Vagina (tissue), 2 donors: ENCODE measurements at regions not wholly inside any gene's neighbourhood (a gene's known extent, or its start where the extent isn't known, plus 50 kb on each side); places are given as distances from the start of the nearest gene placed in this dataset.
"Not testable (repeated sequence)": the region's sequence is repeated elsewhere in the genome, so short reads cannot be mapped to it uniquely, and the experiment has no call there.

Experiments used
- DNase-seq, 2 donors: peaks; one replicate each; pipeline ENCODE4 v3.0.0-alpha.2; 2017; ENCODE audit errors: extremely low spot score in 2 of 2
- H3K27ac ChIP-seq: fragments of 200-600 bp; sonication (generic); one replicate; pipeline ENCODE4 v1.5.1; 2019
- H3K27me3 ChIP-seq: fragments of 200-600 bp; sonication (generic); one replicate; pipeline ENCODE4 v1.5.1; 2019
- H3K36me3 ChIP-seq, 2 donors: fragments of 200-600 bp; sonication (generic); one replicate each; pipeline ENCODE4 v1.5.1; 2017 to 2019
- H3K4me1 ChIP-seq: fragments of 200-600 bp; sonication (generic); one replicate; pipeline ENCODE4 v1.5.1; 2019
- H3K4me3 ChIP-seq, 2 donors: fragments of 200-600 bp; sonication (generic); 1 replicate in 1 of 2; 2 replicates in 1 of 2; pipeline ENCODE4 v1.5.1; 2016 to 2019
- H3K9me3 ChIP-seq: fragments of 200-600 bp; sonication (generic); one replicate; pipeline ENCODE4 v1.5.1; 2019
- POLR2A ChIP-seq, 2 donors: fragments of 450-650 bp; IDR thresholded peaks; one replicate each; pipeline ENCODE4 v1.6.1; 2017; ENCODE audit warnings: antibody characterized with exemption in 2 of 2, mild to moderate bottlenecking in 2 of 2, moderate library complexity in 2 of 2
- POLR2AphosphoS5 ChIP-seq, 2 donors: sonication (generic); formaldehyde crosslinking; IDR thresholded peaks; one replicate each; pipeline ENCODE4 v1.9.0; 2017; ENCODE audit warnings: antibody characterized with exemption in 2 of 2, mild to moderate bottlenecking in 2 of 2, low read depth in 1 of 2; ENCODE audit not compliant: insufficient read depth in 1 of 2
- intact Hi-C: fragments of 100-400 bp; cut with DNase I; formaldehyde crosslinking; loops from one replicate; pipeline ENCODE4 v1.15.1; 2023
- TF ChIP-seq, protein P1 (sequence below), 3 experiments: fragments of 450-650 bp in 2 of 3; fragments of 200-600 bp in 1 of 3; sonication (generic) in 1 of 3; IDR thresholded peaks; one replicate each; pipeline ENCODE4 v1.5.1; 2017 to 2019; ENCODE audit warnings: antibody characterized with exemption in 3 of 3, mild to moderate bottlenecking in 2 of 3, moderate library complexity in 2 of 3

GRCh38 chr4:66284991-66285451, 614.7 kb upstream of the EPHA5 start:
- Histone ChIP-seq H3K4me3 (no peak overlapping the region), H3K27ac (no peak overlapping the region), H3K36me3 (no peaks in the 10 kb centered on the region), H3K9me3 (no peaks in the 10 kb centered on the region), H3K27me3 (no peaks in the 10 kb centered on the region), H3K4me1 (no peaks in the 10 kb centered on the region)
- intact Hi-C loops, result no loop called here
- TF ChIP-seq, protein P1, sequence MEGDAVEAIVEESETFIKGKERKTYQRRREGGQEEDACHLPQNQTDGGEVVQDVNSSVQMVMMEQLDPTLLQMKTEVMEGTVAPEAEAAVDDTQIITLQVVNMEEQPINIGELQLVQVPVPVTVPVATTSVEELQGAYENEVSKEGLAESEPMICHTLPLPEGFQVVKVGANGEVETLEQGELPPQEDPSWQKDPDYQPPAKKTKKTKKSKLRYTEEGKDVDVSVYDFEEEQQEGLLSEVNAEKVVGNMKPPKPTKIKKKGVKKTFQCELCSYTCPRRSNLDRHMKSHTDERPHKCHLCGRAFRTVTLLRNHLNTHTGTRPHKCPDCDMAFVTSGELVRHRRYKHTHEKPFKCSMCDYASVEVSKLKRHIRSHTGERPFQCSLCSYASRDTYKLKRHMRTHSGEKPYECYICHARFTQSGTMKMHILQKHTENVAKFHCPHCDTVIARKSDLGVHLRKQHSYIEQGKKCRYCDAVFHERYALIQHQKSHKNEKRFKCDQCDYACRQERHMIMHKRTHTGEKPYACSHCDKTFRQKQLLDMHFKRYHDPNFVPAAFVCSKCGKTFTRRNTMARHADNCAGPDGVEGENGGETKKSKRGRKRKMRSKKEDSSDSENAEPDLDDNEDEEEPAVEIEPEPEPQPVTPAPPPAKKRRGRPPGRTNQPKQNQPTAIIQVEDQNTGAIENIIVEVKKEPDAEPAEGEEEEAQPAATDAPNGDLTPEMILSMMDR (IDR thresholded peaks at IDR 0.05), result no peak
- no peak for TF ChIP-seq POLR2AphosphoS5 (IDR thresholded peaks at IDR 0.05; ENCODE audit: insufficient read depth in 1 of 2, low read depth in 1 of 2)
- no peak for TF ChIP-seq POLR2A (IDR thresholded peaks at IDR 0.05)
- DNase-seq, result no peak

GRCh38 chr4:66279084-66279483, 608.8 kb upstream of the EPHA5 start:
- no peak overlapping the region for H3K4me3 ChIP-seq
- no peaks in the 10 kb centered on the region for H3K27me3 ChIP-seq
- intact Hi-C loops, result no loop called here
- H3K36me3 ChIP-seq, result no peaks in the 10 kb centered on the region
- DNase-seq, result no peak
- no peaks in the 10 kb centered on the region for H3K9me3 ChIP-seq
- no peaks in the 10 kb centered on the region for H3K4me1 ChIP-seq
- H3K27ac ChIP-seq, result no peak overlapping the region
- TF ChIP-seq, protein P1 (IDR thresholded peaks at IDR 0.05), result no peak
- TF ChIP-seq POLR2AphosphoS5 (IDR thresholded peaks at IDR 0.05; ENCODE audit: insufficient read depth in 1 of 2, low read depth in 1 of 2), result no peak
- TF ChIP-seq POLR2A (IDR thresholded peaks at IDR 0.05), result no peak

GRCh38 chr4:66275411-66276038, 605.2 kb upstream of the EPHA5 start:
- no peaks in the 10 kb centered on the region for H3K27me3 ChIP-seq
- H3K27ac ChIP-seq, result no peak overlapping the region
- H3K36me3 ChIP-seq, result no peaks in the 10 kb centered on the region
- H3K4me1 ChIP-seq, result no peaks in the 10 kb centered on the region
- H3K4me3 ChIP-seq, result no peak overlapping the region
- no peak for DNase-seq
- intact Hi-C loops, result no loop called here
- no peaks in the 10 kb centered on the region for H3K9me3 ChIP-seq
- no peak for TF ChIP-seq POLR2AphosphoS5 (IDR thresholded peaks at IDR 0.05; ENCODE audit: insufficient read depth in 1 of 2, low read depth in 1 of 2)

DNA sequence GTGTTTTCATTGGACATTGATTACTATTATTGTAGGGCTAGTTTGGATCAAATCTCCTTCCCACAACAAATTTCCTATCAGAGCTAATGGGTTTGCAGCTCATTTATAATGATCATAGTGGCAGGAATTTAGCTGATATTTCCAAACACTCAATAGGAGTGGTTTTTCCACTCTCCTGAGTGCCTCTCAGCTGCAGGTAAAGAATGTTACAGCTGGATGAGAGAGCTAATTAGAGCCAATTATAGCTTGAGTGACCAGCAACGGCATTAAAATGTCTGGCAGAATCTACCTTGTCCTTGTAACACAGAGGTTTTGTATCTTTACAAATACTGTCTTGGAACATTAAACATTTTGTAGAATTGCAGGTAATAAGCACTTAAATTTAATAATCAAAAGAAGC, 602.8 kb upstream of the EPHA5 start:
- no peaks in the 10 kb centered on the region for H3K4me1 ChIP-seq
- no peak for DNase-seq
- no peak overlapping the region for H3K27ac ChIP-seq
- no peaks in the 10 kb centered on the region for H3K27me3 ChIP-seq
- H3K4me3 ChIP-seq, result no peak overlapping the region
- TF ChIP-seq POLR2AphosphoS5 (IDR thresholded peaks at IDR 0.05; ENCODE audit: insufficient read depth in 1 of 2, low read depth in 1 of 2), result no peak
- no peak for TF ChIP-seq POLR2A (IDR thresholded peaks at IDR 0.05)
- TF ChIP-seq, protein P1 (IDR thresholded peaks at IDR 0.05), result no peak
- intact Hi-C loops, result no loop called here
- no peaks in the 10 kb centered on the region for H3K9me3 ChIP-seq
- no peaks in the 10 kb centered on the region for H3K36me3 ChIP-seq

- DNase-seq, intact Hi-C loops, H3K9me3 ChIP-seq, H3K4me3 ChIP-seq, H3K36me3 ChIP-seq, H3K4me1 ChIP-seq, H3K27me3 ChIP-seq, H3K27ac ChIP-seq: not testable (repeated sequence)
Measured at GRCh38 chr4:66270356-66270755, 600.1 kb upstream of the EPHA5 start.

GRCh38 chr4:66266554-66266953, 596.3 kb upstream of the EPHA5 start:
- H3K9me3 ChIP-seq, DNase-seq, intact Hi-C loops, H3K27me3 ChIP-seq, H3K27ac ChIP-seq, H3K36me3 ChIP-seq, H3K4me3 ChIP-seq, H3K4me1 ChIP-seq: not testable (repeated sequence)
